ENCODE measurements at regions not wholly inside any gene's neighbourhood (a gene's known extent, or its start where the extent isn't known, plus 50 kb on each side); places are given as distances from the start of the nearest gene placed in this dataset.

DNA sequence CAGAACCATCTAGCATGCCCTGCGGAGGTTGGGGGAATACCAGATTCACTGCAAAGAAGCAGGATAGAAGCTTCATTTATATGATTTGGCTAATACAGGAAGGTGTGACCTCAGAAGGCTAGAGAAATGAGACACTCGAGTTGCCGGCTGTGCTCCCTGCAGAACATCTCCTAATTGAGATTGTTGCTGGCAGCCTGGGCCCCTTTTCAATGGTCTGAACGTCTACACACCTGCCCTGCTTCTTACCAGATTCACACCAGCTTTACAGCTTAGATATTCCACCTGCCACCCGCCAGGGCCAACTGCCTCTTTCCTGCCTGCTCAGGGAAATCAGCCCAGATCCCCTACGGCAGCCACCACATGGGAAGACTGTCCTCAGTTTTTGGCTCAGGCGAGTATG lies 475.3 kb upstream of the AUTS2 start:
- DNase-seq (ENCODE audit: low read depth), result no peak

DNA sequence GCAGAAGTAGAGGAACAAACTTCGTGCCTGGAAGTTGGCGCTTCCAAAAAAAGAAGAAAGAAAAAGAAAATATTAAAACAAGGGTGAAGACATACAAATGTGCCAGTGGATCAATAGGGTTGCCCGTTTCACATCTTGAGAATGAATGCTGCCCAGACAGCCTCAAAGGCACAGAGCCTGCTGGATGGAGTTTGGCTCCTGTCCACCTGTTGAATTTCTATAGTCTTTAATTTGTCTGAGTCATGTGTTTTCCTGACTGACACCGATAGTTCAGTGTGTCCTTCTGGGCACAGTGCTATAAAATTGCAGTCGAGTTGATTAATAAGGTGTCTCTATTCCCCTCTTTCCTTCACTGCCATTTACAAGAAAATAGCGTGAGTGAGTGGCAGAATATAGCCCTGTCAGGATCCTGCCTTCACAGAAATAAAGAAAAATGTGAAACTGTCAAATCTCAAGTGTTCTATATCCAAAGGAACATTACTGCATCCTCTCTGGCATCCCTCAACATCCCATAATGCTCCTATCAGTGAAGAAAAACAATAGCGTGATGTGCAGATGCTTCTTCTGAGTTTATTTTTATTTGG lies 471.3 kb upstream of the AUTS2 start:
- no peak for DNase-seq (ENCODE audit: low read depth)

DNA sequence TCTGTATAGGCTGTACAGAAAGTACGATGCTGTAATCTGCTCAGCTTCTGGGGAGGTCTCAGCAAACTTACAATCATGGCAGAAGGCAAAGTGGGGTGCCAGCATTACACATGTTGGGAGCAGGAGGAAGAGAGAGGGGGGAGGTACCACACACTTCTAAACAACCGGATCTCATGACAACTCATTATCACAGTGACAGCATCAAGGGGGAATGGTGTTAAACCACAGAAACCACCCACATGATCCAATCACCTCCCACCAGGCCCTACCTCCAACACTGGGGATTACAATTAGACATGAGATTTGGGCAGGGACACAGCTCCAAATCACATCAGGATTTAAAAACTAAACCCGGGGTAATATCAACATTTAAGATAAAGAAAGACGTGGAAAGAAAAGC lies 468.8 kb upstream of the AUTS2 start:
- DNase-seq (ENCODE audit: low read depth), result no peak

DNA sequence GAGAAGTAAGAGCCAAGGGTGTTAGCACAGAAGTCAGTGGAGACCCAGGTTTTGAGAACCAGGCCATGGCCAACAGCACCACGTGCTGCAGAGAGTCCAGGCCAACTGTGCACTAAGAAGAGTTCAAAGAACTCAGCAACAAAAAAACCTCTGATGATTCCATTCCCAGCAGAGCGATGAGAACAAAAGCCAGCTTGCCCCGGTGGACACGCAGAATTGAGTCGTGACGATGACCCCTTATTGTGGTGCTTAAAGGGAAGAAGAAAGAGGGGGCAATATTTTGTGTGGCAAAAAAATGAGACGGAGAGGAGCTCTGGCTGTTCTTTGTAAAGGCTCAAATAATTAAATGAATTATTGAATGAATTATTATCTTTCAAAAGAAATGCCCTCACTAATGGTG lies 468.3 kb upstream of the AUTS2 start:
- no peak for DNase-seq (ENCODE audit: low read depth)

DNA sequence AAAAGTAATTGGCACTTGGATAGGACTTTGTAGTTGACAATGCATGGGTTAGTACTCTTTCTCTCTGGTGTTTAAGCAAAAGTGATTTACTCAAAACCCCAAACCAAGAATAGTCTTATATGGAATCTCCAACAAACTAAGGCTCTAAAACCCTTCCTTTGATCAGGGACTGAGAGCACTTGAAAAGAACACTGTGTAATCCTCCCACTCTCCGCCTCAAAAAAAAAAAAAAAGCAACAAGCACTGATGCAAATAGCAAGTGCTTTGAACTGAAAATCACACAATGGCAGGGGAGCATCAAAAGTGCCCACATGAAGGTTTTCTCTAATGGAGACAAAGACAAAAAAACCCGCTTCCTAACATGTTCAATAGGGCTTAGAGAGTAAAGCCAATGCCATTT lies 467.9 kb upstream of the AUTS2 start:
- DNase-seq (ENCODE audit: low read depth), result no peak

DNA sequence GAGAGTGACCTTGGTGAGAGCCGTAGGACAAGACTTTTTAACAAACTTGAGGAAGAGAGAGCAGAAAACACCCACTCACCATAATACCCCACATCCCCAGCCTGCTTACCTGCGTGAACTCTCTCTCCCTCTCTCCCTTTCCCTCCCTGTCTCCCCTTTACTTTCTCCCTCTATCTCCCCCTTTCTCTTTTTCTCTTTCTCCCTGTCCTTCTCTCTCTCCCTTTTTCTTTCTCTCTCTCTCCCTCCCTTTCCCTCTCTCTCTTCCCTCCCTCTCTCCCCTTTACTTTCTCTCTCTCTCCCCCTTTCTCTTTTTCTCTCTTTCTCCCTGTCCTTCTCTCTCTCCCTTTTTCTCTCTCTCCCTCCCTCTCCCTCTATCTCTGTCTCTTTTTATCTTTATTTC lies 464.0 kb upstream of the AUTS2 start:
- no peak for DNase-seq (ENCODE audit: low read depth)

DNA sequence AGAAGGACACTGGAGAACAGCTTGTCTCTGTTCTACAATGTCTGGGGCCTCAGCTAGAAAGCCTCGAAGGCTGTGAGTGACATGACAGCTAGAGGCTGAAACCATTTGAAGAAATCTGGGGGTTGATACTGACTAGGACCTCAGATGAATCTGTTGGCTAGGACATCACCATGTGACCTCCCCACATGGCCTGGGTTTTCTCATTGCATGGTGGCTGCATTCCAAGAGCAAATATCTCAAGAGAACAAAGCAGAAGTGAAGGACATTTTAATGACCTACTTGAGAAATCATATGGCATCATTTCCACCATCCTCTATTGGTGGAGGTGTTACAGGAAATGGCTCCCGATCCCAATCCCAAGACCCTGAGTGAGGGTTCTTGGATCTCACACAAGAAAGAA lies 450.6 kb upstream of the AUTS2 start:
- no peak for DNase-seq (ENCODE audit: low read depth)

DNA sequence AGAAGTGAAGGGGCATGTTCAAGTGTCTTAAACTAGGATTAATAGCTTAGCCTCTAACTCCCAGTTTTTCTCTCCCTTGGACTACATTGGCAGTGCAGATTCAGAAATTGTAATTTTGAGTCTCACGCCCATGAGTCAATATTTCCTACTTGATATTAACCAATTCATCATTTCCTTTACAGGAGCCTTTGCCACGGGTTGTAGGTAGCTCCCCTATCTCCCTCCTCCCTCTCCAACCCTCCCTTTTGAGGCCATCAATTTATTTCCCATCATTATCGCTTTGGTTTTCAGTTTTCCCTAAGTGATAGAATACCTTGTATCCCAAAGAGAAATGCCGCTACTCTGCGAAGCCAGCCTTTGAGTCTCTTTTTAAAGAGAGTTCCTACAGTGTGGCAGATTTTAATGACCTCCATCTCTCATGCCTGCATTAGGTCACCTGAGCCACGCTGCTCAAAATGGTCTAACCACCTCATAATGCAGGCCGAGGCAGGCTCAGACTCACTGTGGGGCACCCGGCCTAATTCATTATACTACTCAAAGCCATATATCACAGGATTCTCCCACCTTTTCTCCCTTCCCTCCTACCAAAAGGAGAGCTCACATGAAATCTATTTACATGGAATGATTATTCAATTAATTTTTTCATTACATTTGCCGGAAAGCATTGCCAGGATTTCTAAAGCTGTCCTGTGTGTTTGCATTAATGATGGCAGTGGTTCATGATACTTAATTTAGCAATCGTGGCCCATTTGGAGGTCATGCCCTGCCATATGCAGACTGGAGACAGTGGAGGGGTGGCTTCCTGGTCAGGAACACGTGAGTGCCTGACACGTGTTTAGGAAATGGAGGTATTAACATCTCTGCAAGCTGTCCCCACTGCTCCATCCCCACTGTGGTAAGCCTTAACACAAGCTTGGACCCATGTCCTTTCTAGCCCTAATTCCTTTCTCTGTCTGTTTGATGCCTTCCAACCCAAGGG lies 448.2 kb upstream of the AUTS2 start:
- DNase-seq (ENCODE audit: low read depth), result no peak

DNA sequence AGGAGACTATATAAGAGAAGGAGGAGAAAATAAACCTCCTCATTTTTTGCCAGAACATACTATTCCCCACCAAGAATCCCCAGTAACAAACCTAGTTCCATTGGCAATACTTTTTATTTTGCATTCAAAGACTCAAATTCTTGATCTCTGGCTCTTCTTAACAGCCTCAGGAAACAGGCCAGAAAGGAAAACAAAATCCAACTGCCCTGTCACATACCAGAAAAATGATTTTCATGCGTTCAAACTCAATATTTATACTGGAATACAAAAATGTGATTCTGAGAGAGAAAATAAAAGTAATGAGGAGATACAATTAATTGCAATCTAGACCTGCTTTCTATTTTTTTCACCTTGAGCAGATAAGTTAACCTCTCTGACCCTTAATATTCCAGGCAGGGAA lies 435.9 kb upstream of the AUTS2 start:
- DNase-seq (ENCODE audit: low read depth), result no peak

DNA sequence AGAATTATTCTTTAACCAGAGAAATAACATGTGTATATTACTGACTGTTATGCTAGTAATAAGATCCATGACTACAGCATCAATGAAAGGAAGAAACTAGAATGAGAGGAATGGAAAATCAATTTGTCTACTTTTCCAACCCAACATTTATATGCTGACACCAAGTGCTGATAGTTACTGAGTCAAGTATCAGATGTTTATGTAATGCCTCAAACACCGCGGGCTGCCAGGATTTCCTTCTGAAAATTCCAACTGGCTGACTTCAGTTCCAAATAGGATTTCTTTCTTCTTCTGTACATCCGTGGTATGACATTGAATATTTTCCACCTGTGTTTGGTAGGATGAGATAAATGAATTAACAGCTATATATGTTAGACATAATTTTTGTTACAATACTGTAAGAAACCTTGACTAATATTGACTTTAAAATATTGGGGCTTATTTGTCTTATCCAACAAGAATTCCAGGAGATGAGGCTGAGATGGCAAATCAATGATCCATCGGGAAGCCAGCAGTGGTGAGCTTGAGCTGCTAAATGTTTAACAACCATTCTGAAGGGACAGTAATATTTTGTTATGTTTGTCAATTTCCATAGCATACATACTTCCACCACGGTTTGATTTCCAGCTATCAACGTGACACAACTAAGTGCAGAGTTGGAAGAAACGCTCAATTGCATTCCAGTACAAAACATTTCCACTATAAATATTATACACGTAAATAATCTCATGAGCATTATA lies 435.2 kb upstream of the AUTS2 start:
- peak; percentile 34 for DNase-seq (ENCODE audit: low read depth)

DNA sequence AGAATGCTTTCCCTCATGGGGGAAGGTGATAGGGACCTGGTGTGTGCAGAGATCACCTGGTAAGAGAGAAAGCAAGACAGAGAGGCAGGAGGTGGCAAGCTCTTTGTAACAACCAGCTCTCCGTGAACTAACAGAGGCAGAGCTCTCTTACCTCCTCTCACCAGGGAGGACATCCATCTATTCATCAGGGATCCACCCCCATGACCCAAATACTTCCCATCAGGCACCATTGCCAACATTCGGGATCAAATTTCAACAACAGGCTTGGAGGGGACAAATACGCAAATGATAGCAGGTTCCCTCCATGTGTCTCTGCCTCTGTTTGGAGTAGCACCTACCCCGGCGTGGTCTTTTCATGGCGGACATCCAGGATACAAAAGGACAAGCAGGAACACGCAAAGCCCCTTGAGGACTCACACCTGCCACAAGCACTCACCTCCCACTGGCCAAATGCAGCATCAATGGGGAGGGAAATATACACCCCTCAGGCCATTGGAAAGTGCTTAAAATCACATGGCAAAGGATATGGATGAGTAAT lies 431.2 kb upstream of the AUTS2 start:
- DNase-seq (ENCODE audit: low read depth), result no peak

DNA sequence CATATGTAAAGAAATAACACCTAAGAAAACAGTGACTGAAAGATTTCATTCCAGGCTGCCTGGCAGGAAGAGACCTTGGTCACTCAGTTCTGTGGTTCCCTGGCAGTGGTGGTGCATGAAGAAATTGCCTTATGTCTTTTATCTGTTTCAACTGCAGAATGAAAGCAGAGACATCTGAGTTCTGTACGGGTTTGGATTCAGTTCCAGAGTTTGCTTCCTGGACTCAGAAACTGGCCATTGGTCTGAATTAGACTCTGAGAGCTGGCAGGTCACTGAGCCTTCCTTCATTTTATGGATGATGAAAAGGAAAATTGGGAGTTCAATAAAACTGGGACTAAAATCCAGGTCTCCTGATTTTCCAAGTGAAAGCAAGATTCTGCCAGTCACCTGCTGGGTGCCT lies 428.9 kb upstream of the AUTS2 start:
- no peak for DNase-seq (ENCODE audit: low read depth)

DNA sequence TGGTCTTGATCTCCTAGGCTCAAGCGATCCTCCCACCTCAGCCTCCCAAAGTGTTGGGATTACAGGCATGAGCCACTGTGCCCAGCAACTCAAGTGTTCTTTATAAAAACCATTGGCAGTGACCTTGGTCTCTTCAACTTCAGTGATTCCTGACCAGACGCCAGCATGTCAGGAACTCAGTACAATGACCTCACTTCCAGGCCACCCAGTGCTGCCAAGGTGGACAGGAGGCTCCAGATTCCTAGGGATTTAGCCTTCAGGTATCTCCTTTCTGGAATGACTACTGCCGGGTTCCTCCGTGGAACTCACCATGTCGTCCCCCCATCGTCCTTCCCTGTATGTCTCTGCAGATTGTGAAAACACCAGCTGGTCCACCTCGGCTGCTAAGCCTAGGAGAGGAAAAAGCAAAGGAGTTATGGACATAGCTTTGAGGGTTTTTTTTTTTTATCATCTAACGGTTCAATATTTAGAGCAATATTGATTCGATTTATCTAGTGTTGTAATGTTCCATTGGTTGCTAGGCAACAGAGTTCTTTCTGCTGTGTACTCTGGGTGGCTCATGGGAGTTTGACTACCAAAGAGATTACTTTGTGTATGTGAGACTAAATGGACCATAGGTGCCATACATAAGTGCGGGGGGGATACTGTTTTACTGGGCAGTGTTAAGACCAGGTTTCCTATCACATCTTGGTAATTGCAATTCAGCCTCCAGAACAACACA lies 425.8 kb upstream of the AUTS2 start:
- DNase-seq (ENCODE audit: low read depth), result no peak

DNA sequence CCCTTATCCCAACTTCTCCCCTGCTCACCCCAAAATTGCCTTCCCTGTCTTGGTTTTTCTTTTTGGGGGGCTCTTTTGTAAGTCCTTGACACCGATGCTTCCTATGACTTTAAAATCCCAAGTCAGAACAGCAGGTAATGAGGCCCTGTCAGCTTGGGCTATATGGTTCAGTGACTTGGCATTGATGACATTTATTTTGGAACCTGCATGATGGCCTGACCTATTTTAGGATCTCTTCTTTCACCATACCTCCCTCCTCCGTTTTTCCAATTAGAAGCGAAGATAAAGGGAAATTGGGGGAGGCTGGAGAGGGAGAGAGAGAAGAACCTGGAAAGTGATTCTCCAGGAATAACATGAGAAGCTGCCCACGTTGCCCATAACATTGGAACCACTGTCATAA lies 424.9 kb upstream of the AUTS2 start:
- DNase-seq (ENCODE audit: low read depth), result no peak

DNA sequence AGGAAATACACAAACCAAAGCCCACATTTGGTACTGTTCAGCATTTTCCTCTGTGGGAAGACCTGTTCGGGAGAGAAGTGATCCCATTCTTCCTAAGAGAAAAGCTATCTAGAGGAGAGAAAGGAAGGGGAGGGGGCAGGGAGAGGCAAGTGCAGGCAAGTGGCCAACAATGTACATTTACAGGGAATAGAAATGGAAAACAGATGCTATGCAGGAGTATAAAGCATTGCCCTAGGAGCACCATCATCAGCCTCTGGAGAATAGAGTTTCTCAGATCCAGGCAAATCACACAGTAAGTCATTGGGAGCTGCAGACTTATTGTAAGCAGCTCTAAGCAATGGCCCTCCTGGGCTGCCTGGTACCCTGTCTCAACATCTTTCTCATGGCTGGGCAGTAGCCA lies 424.4 kb upstream of the AUTS2 start:
- no peak for DNase-seq (ENCODE audit: low read depth)

DNA sequence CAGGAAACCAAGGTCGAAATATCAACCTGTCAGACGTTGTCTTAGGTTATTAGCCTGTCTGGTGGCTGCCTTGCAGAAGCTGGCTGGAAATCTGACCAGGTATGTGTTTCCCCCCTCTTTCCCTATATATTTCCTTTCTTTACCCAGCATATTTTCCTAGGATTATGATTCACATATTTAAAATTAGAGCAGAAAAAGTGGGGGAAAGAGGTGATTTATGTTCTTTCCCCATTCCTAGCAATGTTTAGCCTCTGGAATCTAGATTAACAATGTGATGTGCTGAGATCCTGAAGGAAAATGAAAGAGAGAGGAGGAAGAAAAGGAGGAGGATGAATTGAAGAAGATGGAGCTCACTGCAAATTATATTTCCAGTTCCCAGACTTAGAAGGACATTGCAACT lies 421.4 kb upstream of the AUTS2 start:
- DNase-seq (ENCODE audit: low read depth), result no peak

DNA sequence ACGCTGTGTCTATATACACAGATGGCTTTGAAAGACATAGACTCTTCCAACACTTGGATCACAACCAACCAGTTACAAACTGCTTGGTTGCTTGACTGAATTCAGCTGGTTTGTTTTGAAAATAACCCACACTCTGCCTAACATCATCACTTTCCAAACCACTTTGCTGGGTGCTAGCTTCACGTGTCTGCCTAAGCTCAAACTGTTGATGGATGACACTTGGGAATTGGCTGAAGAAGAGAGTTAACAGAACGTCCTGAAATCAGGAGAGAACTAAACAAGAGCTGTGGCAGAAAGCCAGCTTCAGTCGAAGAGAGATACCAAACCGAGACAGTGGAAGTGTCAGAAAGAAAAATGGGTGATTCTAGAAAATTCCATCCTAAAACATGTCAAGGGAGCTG lies 420.8 kb upstream of the AUTS2 start:
- no peak for DNase-seq (ENCODE audit: low read depth)

DNA sequence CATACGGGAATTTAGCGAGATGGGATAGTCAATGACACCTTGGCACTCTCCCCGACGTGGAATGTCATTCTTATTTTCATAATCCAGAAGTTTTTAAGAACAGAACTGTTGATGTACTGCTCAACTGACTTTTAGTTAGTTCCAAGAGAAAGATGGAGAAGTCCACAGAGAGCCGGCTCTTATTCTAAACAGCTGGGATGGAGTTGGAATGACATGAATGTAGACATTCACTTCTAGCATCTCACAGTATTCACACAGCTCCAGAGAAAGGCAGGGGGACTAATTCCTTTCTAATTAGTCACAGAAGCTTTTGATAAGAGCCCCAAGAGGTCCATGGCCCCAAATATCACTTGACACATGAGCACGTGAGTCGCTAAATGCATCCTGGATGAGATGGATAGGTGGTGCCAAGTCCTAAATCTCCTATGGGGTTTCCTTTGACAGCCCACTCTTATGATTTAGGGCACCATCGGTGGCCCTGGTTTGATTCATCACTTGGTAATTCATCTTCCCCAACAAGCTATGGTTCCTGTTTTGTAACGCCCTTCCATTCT lies 420.3 kb upstream of the AUTS2 start:
- no peak for DNase-seq (ENCODE audit: low read depth)

DNA sequence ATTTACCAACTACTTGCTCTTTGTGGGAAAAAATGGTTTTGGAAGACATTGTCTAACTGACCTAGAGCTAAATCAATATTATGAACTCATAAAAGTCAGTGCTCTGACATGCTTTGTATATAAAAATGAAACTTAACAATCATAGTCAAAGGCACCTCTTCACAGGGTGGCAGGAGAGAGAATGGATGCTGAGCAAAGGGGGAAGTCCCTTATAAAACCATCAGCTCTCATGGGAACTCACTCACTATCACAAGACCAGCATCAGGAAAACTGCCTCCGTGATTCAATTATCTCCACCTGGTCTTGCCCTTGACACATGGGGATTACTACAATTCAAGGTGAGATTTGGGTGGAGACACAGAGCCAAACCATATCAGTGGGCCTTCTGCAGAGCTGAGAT lies 417.6 kb upstream of the AUTS2 start:
- DNase-seq (ENCODE audit: low read depth), result no peak

DNA sequence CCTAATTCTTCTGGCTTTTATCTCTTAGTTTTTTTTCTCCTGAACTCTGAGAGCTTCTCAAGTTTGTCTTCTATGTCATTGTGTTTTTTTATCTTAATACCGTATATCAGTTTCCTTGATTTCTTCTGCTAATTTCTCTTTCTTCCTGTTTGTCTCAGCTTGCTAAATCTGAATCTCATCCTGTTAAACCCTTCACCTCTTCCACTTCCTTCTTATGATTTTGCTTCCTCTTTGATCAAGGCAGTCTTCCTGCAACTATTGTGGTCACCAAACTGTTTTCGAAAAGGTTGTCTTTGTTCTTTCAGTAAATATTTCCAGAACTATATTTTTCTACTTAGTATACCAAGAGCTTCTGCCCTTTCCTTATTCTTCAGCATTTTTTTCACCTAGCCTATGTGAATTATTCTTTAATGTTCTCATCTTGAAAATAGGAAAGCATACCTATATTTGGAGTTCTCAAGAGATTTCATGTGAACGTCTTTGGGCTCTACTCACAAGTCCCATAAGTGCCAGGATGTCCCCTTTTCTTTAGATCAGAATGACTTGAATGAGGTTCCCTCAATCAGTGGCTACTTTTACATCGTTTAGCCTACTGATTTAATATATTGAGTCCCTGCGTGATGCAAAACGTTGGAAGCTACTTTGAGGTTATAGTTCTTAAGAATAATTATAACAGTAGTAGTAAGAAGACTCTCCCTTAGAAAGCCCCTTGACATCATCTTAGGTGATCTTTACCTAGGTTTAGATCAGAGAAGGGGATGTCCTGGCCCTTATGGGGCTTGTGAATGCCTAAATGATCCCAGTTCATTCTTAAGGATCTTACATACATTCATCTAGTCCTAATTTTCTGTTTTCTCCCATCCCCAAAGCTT lies 415.4 kb upstream of the AUTS2 start:
- DNase-seq (ENCODE audit: low read depth), result no peak

DNA sequence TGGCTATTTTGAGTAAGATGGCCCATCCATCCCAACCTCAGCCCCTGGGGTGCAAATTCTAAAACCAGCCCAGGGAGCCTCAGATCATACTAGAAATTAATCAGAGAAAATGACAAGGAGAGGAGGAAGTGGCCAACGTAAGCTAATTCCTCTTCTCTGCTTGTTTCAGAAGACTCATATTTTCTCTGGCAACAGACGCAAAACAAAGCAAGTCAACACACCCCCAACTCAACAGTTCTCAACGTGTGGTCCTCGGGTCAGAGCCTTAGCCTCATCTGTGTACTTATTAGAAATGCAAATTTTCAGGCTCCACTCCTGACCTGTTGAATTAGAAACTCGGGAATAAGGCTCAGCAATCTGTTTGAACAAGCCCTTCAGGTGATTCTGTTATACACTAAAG lies 413.9 kb upstream of the AUTS2 start:
- DNase-seq (ENCODE audit: low read depth), result no peak

Measured in forelimb muscle (tissue), 1 donor.